WTC11 (cell line): ENCODE measurements at regions not wholly inside any gene's neighbourhood (a gene's known extent, or its start where the extent isn't known, plus 50 kb on each side); places are given as distances from the start of the nearest gene placed in this dataset.

Source experiments
- ATAC-seq: fragments of 200-7000 bp; cut with Tn5 transposase; 2 replicates; pipeline ENCODE4 v1.10.0; 2021; ENCODE audit warnings: mild to moderate bottlenecking, moderate library complexity
- CTCF ChIA-PET: fragments of 300-600 bp; sonication (Branson Sonifier 250); formaldehyde crosslinking; loops from one replicate; lab custom pipeline; 2021; ENCODE audit warnings: antibody characterized with exemption; lab: Charles Lee
- POLR2A ChIA-PET: fragments of 350-600 bp; sonication (Branson Sonifier 250); formaldehyde crosslinking; loops from one replicate; lab custom pipeline; 2021; ENCODE audit warnings: antibody characterized with exemption; lab: Charles Lee
- DNase-seq: peaks from one replicate; pipeline ENCODE4 v3.0.0; 2021; ENCODE audit warnings: low spot score
- H3K27ac Mint-ChIP-seq: 2 replicates; pipeline ENCODE4 v1.8.0; 2021; ENCODE audit warnings: mixed read lengths
- H3K27me3 Mint-ChIP-seq: 2 replicates; pipeline ENCODE4 v1.8.0; 2021; ENCODE audit warnings: low read depth, mild to moderate bottlenecking, moderate library complexity, mixed read lengths
- H3K36me3 Mint-ChIP-seq: 2 replicates; pipeline ENCODE4 v1.8.0; 2021; ENCODE audit warnings: mixed read lengths
- H3K4me1 Mint-ChIP-seq: 2 replicates; pipeline ENCODE4 v1.8.0; 2022; ENCODE audit warnings: mixed read lengths
- H3K4me3 Mint-ChIP-seq: 2 replicates; pipeline ENCODE4 v1.8.0; 2021; ENCODE audit warnings: mild to moderate bottlenecking, moderate library complexity, mixed read lengths
- H3K9me3 Mint-ChIP-seq: 2 replicates; pipeline ENCODE4 v1.8.0; 2021; ENCODE audit warnings: mixed read lengths
- ATF1 ChIP-seq: sonication (generic); formaldehyde crosslinking; IDR thresholded peaks from 2 replicates; pipeline ENCODE4 v1.8.1; 2023; ENCODE audit warnings: mild to moderate bottlenecking, moderate library complexity, missing genetic modification reagents
- GRHL2 ChIP-seq: fragments of 250-450 bp; sonication (Bioruptor Pico); IDR thresholded peaks from 2 replicates; pipeline ENCODE4 v1.8.0; 2022; ENCODE audit warnings: mild to moderate bottlenecking, moderate library complexity; ENCODE audit not compliant: insufficient replicate concordance, severe bottlenecking
- SOX15 ChIP-seq: fragments of 250-450 bp; sonication (Bioruptor Pico); IDR thresholded peaks from 2 replicates; pipeline ENCODE4 v1.9.0; 2021; ENCODE audit warnings: mild to moderate bottlenecking
- STAT6 ChIP-seq: sonication (generic); formaldehyde crosslinking; conservative IDR thresholded peaks from 2 replicates; pipeline ENCODE4 v1.8.1; 2023; ENCODE audit warnings: mild to moderate bottlenecking, low read depth, missing genetic modification reagents, moderate library complexity
- TCF7 ChIP-seq: sonication (generic); formaldehyde crosslinking; IDR thresholded peaks from 2 replicates; pipeline ENCODE4 v1.8.0; 2022; ENCODE audit warnings: mild to moderate bottlenecking, low read depth, missing genetic modification reagents, moderate library complexity
- ZBTB21 ChIP-seq: sonication (generic); formaldehyde crosslinking; IDR thresholded peaks from 2 replicates; pipeline ENCODE4 v1.8.1; 2023; ENCODE audit warnings: mild to moderate bottlenecking, missing genetic modification reagents, borderline replicate concordance
- TF ChIP-seq, protein P1 (sequence below): sonication (generic); formaldehyde crosslinking; IDR thresholded peaks from 2 replicates; pipeline ENCODE4 v1.8.1; 2023; ENCODE audit warnings: mild to moderate bottlenecking, missing genetic modification reagents, borderline replicate concordance
- TF ChIP-seq, protein P2 (sequence below): fragments of 250-450 bp; sonication (Bioruptor Pico); IDR thresholded peaks from 2 replicates; pipeline ENCODE4 v1.8.0; 2021; ENCODE audit warnings: mild to moderate bottlenecking
- TF ChIP-seq, protein P3 (sequence below): sonication (generic); formaldehyde crosslinking; IDR thresholded peaks from 2 replicates; pipeline ENCODE4 v1.8.1; 2022; ENCODE audit warnings: low read depth, missing genetic modification reagents, borderline replicate concordance
- TF ChIP-seq, protein P4 (sequence below): sonication (generic); formaldehyde crosslinking; IDR thresholded peaks from 2 replicates; pipeline ENCODE4 v1.8.0; 2023; ENCODE audit warnings: missing genetic modification reagents, mild to moderate bottlenecking, borderline replicate concordance
- TF ChIP-seq, protein P5 (sequence below): fragments of 250-450 bp; sonication (Bioruptor Pico); IDR thresholded peaks from 2 replicates; pipeline ENCODE4 v1.9.0; 2021; ENCODE audit warnings: mild to moderate bottlenecking
- TF ChIP-seq, protein P6 (sequence below): sonication (generic); formaldehyde crosslinking; IDR thresholded peaks from 2 replicates; pipeline ENCODE4 v1.8.1; 2022; ENCODE audit warnings: missing genetic modification reagents, borderline replicate concordance

DNA sequence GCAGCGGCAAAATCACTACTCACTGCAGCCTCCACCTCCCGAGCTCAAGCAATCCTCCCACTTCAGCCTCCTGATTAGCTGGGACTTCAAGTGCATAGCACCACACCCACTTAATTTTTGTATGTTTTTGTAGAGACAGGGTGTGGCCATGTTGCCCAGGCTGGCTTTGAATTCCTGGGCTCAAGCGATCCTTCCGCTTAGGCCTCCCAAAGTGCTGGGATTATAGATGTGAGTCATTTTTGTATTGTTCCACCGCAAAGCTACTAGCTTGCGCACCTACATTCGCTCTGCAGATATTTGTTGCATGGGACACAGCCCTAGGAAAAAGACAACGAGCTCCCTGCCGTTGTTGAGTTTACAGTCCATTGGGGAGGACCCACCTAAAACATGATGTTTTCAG lies 173.5 kb upstream of the AGAP1 start (continued):
- TF ChIP-seq, protein P1, sequence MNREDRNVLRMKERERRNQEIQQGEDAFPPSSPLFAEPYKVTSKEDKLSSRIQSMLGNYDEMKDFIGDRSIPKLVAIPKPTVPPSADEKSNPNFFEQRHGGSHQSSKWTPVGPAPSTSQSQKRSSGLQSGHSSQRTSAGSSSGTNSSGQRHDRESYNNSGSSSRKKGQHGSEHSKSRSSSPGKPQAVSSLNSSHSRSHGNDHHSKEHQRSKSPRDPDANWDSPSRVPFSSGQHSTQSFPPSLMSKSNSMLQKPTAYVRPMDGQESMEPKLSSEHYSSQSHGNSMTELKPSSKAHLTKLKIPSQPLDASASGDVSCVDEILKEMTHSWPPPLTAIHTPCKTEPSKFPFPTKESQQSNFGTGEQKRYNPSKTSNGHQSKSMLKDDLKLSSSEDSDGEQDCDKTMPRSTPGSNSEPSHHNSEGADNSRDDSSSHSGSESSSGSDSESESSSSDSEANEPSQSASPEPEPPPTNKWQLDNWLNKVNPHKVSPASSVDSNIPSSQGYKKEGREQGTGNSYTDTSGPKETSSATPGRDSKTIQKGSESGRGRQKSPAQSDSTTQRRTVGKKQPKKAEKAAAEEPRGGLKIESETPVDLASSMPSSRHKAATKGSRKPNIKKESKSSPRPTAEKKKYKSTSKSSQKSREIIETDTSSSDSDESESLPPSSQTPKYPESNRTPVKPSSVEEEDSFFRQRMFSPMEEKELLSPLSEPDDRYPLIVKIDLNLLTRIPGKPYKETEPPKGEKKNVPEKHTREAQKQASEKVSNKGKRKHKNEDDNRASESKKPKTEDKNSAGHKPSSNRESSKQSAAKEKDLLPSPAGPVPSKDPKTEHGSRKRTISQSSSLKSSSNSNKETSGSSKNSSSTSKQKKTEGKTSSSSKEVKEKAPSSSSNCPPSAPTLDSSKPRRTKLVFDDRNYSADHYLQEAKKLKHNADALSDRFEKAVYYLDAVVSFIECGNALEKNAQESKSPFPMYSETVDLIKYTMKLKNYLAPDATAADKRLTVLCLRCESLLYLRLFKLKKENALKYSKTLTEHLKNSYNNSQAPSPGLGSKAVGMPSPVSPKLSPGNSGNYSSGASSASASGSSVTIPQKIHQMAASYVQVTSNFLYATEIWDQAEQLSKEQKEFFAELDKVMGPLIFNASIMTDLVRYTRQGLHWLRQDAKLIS: no peak
- TF ChIP-seq, protein P2, sequence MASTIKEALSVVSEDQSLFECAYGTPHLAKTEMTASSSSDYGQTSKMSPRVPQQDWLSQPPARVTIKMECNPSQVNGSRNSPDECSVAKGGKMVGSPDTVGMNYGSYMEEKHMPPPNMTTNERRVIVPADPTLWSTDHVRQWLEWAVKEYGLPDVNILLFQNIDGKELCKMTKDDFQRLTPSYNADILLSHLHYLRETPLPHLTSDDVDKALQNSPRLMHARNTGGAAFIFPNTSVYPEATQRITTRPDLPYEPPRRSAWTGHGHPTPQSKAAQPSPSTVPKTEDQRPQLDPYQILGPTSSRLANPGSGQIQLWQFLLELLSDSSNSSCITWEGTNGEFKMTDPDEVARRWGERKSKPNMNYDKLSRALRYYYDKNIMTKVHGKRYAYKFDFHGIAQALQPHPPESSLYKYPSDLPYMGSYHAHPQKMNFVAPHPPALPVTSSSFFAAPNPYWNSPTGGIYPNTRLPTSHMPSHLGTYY (CRISPR knock-in tag): no peak
- no peak for TF ChIP-seq GRHL2 (CRISPR knock-in tag)
- TF ChIP-seq, protein P3, sequence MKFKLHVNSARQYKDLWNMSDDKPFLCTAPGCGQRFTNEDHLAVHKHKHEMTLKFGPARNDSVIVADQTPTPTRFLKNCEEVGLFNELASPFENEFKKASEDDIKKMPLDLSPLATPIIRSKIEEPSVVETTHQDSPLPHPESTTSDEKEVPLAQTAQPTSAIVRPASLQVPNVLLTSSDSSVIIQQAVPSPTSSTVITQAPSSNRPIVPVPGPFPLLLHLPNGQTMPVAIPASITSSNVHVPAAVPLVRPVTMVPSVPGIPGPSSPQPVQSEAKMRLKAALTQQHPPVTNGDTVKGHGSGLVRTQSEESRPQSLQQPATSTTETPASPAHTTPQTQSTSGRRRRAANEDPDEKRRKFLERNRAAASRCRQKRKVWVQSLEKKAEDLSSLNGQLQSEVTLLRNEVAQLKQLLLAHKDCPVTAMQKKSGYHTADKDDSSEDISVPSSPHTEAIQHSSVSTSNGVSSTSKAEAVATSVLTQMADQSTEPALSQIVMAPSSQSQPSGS (CRISPR knock-in tag): no peak
- TF ChIP-seq, protein P4, sequence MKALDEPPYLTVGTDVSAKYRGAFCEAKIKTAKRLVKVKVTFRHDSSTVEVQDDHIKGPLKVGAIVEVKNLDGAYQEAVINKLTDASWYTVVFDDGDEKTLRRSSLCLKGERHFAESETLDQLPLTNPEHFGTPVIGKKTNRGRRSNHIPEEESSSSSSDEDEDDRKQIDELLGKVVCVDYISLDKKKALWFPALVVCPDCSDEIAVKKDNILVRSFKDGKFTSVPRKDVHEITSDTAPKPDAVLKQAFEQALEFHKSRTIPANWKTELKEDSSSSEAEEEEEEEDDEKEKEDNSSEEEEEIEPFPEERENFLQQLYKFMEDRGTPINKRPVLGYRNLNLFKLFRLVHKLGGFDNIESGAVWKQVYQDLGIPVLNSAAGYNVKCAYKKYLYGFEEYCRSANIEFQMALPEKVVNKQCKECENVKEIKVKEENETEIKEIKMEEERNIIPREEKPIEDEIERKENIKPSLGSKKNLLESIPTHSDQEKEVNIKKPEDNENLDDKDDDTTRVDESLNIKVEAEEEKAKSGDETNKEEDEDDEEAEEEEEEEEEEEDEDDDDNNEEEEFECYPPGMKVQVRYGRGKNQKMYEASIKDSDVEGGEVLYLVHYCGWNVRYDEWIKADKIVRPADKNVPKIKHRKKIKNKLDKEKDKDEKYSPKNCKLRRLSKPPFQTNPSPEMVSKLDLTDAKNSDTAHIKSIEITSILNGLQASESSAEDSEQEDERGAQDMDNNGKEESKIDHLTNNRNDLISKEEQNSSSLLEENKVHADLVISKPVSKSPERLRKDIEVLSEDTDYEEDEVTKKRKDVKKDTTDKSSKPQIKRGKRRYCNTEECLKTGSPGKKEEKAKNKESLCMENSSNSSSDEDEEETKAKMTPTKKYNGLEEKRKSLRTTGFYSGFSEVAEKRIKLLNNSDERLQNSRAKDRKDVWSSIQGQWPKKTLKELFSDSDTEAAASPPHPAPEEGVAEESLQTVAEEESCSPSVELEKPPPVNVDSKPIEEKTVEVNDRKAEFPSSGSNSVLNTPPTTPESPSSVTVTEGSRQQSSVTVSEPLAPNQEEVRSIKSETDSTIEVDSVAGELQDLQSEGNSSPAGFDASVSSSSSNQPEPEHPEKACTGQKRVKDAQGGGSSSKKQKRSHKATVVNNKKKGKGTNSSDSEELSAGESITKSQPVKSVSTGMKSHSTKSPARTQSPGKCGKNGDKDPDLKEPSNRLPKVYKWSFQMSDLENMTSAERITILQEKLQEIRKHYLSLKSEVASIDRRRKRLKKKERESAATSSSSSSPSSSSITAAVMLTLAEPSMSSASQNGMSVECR (CRISPR knock-in tag): no peak
- no peak for TF ChIP-seq STAT6 (CRISPR knock-in tag)
- TF ChIP-seq SOX15 (CRISPR knock-in tag): no peak
- TF ChIP-seq, protein P5, sequence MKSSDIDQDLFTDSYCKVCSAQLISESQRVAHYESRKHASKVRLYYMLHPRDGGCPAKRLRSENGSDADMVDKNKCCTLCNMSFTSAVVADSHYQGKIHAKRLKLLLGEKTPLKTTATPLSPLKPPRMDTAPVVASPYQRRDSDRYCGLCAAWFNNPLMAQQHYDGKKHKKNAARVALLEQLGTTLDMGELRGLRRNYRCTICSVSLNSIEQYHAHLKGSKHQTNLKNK (CRISPR knock-in tag): no peak
- TF ChIP-seq ATF1 (CRISPR knock-in tag): no peak

DNA sequence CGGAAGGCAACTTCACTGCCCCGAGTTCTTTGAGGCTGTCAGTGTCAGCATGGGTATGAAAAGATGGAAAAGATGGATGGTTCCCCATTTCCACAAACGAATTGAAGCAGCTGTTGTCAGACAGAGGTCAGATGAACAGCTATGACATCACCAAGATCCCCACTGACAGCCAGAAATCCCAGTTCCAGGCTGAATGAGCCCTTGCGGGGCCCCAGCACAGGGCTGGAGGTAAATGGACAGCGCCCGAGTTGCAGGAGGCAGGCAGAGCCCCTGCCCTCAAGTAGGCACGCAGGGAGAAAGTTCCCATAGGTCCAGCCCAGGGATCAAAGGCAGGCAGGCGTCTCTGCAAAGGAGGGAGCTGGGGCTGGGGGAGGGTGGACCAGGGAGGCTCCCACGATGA lies 169.5 kb upstream of the AGAP1 start:
- no peaks in the 10 kb centered on the region for H3K9me3 Mint-ChIP-seq
- ATAC-seq: peak; percentile 56; the same call in 1 of the 2 replicates
- H3K36me3 Mint-ChIP-seq: no peaks in the 10 kb centered on the region
- DNase-seq: peak; percentile 26
- H3K27me3 Mint-ChIP-seq: no peaks in the 10 kb centered on the region; the same call in 1 of the 2 replicates
- H3K4me1 Mint-ChIP-seq: peaks cover 20% of the 10 kb centered on the region
- POLR2A ChIA-PET: no interaction called here
- H3K4me3 Mint-ChIP-seq: no peak overlapping the region
- H3K27ac Mint-ChIP-seq: no peak overlapping the region
- CTCF ChIA-PET: no interaction called here
- TF ChIP-seq TCF7 (CRISPR knock-in tag) (no peak), ZBTB21 (no peak)
- TF ChIP-seq, protein P6, sequence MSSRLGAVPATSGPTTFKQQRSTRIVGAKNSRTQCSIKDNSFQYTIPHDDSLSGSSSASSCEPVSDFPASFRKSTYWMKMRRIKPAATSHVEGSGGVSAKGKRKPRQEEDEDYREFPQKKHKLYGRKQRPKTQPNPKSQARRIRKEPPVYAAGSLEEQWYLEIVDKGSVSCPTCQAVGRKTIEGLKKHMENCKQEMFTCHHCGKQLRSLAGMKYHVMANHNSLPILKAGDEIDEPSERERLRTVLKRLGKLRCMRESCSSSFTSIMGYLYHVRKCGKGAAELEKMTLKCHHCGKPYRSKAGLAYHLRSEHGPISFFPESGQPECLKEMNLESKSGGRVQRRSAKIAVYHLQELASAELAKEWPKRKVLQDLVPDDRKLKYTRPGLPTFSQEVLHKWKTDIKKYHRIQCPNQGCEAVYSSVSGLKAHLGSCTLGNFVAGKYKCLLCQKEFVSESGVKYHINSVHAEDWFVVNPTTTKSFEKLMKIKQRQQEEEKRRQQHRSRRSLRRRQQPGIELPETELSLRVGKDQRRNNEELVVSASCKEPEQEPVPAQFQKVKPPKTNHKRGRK (CRISPR knock-in tag): no peak
